Body of pancreas (tissue), 4 donors: ENCODE measurements at regions not wholly inside any gene's neighbourhood (a gene's known extent, or its start where the extent isn't known, plus 50 kb on each side); places are given as distances from the start of the nearest gene placed in this dataset.

Experiments used
- CTCF ChIP-seq, 7 experiments: fragments of 450-650 bp in 4 of 7; fragments of 200-600 bp in 3 of 7; sonication (generic) in 3 of 7; IDR thresholded peaks; one replicate each; pipeline ENCODE4 v1.5.1; 2016 to 2019; ENCODE audit warnings: antibody characterized with exemption in 7 of 7
- POLR2A ChIP-seq, 3 donors: fragments of 450-650 bp; IDR thresholded peaks; one replicate each; pipeline ENCODE4 v1.6.1; 2016; ENCODE audit warnings: antibody characterized with exemption in 3 of 3, mild to moderate bottlenecking in 2 of 3

DNA sequence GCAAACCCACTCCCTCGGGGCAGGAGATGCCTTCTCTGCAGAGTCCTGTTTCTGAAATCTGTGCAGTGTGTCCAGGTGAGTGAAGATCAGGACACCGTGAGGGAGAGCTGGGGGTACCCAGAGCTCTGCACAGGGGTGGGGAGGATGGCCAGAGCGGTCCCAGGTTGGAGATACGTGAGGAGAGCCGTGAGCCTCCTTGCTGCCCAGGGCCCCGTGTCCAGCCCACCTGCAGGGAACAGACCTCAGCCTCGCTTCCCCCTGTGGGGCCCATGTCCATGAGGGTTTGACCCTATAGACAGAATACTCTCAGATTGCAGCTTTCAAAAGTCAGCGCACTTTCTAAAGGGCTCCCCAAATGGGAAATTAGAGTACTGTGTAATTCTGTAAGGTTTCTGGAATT lies 66.5 kb upstream of the EN2 start:
- TF ChIP-seq CTCF (IDR thresholded peaks at IDR 0.05) (no peak), POLR2A (IDR thresholded peaks at IDR 0.05) (no peak)
